ENCODE measurements at regions not wholly inside any gene's neighbourhood (a gene's known extent, or its start where the extent isn't known, plus 50 kb on each side); places are given as distances from the start of the nearest gene placed in this dataset.

DNA sequence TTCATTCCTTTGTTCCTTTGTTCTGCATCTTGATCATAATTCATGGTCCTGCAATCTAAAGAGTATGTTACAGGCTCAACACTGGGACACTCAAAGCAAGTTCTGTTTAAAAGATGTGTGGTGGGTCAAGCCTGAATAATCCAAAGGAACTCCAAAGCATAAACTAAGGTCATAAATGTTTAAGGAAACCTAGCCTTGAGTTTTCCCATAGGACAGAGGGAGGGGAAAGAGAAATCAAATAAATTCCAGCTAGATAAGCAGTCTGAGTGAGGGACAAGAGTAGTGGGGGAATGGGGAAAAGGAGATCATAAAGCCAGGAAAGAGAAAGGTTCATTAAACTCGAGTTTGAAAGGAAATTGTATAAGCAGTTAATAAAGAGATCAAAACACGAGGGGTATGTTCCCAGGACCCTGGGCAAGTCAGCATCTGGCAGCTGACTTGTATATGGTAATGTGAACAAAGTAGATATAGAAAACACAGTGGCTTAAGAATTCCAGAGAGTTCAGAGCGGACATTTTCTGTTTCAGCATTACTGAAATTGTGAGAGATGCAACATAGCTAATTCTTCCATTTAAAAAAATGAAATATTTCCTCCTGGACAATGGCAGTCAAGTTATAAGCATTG is 125.8 kb upstream of the EDNRA start:
- DNase-seq: no peak
- no peak overlapping the region for H3K4me3 ChIP-seq (ENCODE audit: low read depth, low read length)
- TF ChIP-seq, protein P1, sequence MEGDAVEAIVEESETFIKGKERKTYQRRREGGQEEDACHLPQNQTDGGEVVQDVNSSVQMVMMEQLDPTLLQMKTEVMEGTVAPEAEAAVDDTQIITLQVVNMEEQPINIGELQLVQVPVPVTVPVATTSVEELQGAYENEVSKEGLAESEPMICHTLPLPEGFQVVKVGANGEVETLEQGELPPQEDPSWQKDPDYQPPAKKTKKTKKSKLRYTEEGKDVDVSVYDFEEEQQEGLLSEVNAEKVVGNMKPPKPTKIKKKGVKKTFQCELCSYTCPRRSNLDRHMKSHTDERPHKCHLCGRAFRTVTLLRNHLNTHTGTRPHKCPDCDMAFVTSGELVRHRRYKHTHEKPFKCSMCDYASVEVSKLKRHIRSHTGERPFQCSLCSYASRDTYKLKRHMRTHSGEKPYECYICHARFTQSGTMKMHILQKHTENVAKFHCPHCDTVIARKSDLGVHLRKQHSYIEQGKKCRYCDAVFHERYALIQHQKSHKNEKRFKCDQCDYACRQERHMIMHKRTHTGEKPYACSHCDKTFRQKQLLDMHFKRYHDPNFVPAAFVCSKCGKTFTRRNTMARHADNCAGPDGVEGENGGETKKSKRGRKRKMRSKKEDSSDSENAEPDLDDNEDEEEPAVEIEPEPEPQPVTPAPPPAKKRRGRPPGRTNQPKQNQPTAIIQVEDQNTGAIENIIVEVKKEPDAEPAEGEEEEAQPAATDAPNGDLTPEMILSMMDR (IDR thresholded peaks at IDR 0.05; ENCODE audit: low read depth, low read length): no peak
- H3K36me3 ChIP-seq: no peaks in the 10 kb centered on the region
- H3K27ac ChIP-seq: no peak overlapping the region
- no peaks in the 10 kb centered on the region for H3K27me3 ChIP-seq (ENCODE audit: insufficient read depth, low read depth, severe bottlenecking)
- no peaks in the 10 kb centered on the region for H3K9me3 ChIP-seq (ENCODE audit: severe bottlenecking)

DNA sequence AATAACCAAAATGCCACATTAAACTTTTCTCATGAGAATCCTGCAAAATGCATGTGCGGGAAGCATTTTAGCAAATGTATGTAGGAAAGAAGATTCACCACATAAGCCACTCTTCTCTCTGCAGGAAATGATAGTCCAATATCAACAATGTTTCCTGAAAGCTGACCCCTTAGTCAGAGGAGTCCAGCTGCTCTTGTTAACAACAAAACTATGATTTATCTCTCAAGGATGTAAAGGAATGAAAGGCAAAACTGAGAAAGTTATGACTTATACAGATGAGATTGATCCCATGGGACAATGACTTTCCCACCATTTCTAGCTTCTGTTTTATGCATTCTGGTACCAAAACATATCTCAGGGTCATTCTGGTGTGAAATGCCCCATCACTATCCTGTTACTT is 125.0 kb upstream of the EDNRA start:
- DNase-seq: no peak
- Histone ChIP-seq H3K27me3 (ENCODE audit: insufficient read depth, low read depth, severe bottlenecking) (no peaks in the 10 kb centered on the region), H3K4me3 (ENCODE audit: low read depth, low read length) (no peak overlapping the region), H3K36me3 (no peaks in the 10 kb centered on the region), H3K9me3 (ENCODE audit: severe bottlenecking) (no peaks in the 10 kb centered on the region), H3K27ac (no peak overlapping the region)
- TF ChIP-seq, protein P1 (IDR thresholded peaks at IDR 0.05; ENCODE audit: low read depth, low read length): no peak

DNA sequence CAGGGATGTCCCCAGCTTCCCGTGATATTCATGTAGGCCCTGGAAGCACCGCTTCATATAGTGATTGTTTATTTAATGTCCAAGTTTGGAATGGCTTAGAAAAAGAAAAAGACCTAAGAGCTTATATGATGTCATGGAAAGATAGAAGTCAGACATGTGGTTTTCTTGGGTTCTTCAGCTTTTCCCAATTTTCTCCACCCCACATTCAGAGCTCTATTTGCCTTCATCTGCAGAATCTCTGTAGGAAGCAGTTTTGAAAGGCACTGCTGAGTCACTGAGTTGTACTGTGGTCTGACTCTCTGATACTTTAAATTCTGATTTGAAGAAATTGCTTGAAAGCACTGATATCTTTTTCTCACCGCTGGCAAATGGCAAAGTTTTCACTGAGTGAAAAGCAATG is 120.6 kb upstream of the EDNRA start:
- DNase-seq: no peak
- Histone ChIP-seq H3K27me3 (ENCODE audit: insufficient read depth, low read depth, severe bottlenecking) (no peaks in the 10 kb centered on the region), H3K9me3 (ENCODE audit: severe bottlenecking) (no peaks in the 10 kb centered on the region), H3K36me3 (no peaks in the 10 kb centered on the region), H3K27ac (no peak overlapping the region), H3K4me3 (ENCODE audit: low read depth, low read length) (no peak overlapping the region)
- TF ChIP-seq, protein P1 (IDR thresholded peaks at IDR 0.05; ENCODE audit: low read depth, low read length): no peak

DNA sequence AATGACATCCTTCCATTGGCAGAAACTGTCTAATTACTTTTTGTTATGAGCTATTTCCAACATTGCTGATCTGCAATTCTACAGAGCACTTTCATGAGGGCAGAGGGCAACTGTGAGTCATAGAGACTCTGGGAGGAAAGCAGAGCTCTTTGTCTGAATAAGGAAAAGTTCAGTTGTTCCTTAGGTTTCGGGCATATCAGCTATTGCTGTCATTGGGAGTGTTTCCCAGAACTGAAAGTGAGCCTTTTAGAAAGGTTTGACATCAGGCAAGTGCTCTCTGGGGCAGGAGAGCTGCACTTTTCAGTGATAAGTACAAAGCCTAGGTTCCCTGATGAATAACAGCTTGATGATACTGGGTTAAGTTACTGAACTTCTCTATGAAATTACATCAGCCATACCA is 119.2 kb upstream of the EDNRA start:
- no peak for DNase-seq
- no peaks in the 10 kb centered on the region for H3K27me3 ChIP-seq (ENCODE audit: insufficient read depth, low read depth, severe bottlenecking)
- H3K9me3 ChIP-seq (ENCODE audit: severe bottlenecking): no peaks in the 10 kb centered on the region
- H3K4me3 ChIP-seq (ENCODE audit: low read depth, low read length): no peak overlapping the region
- TF ChIP-seq, protein P1 (IDR thresholded peaks at IDR 0.05; ENCODE audit: low read depth, low read length): no peak
- no peaks in the 10 kb centered on the region for H3K36me3 ChIP-seq
- no peak overlapping the region for H3K27ac ChIP-seq

DNA sequence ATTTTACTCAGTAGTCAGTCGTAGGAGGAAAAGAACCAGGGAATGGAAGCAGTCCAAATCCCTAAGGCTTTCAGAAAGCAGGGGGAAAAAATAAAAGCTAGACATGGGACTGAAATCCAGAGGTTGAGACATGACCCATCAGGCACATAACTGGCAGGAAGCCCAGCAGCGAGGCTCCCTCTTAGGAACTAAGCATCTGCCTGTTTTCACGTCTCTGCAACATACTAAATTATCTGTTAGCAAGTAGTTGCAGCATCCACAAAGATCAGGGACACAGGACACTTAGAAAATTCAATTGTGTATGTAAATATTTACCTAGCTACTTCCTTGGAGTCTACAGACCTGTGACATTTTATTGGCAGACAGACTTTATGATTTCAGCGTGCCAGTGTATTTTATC is 118.0 kb upstream of the EDNRA start:
- Histone ChIP-seq H3K36me3 (no peaks in the 10 kb centered on the region), H3K9me3 (ENCODE audit: severe bottlenecking) (no peaks in the 10 kb centered on the region), H3K27ac (no peak overlapping the region), H3K27me3 (ENCODE audit: insufficient read depth, low read depth, severe bottlenecking) (no peaks in the 10 kb centered on the region), H3K4me3 (ENCODE audit: low read depth, low read length) (no peak overlapping the region)
- DNase-seq: no peak
- TF ChIP-seq, protein P1 (IDR thresholded peaks at IDR 0.05; ENCODE audit: low read depth, low read length): no peak

DNA sequence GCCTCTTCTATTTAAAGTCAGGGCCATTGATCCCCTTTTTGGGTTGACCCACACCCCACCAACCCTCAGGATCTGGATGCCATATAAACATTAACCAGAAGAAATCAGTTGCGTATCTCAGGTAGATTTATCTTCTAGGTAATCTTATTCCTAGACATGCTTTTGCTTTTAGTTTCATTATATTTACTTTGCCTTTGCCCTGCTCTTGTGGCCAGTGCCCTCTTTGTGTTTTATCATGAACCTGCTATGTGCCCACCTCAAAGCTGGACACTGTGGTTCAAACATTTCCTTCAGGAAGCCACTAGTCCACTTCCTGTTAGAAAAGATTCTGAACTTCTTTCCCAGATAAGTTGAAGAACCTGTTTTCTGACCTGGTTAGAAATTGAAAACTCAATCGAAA is 117.4 kb upstream of the EDNRA start:
- TF ChIP-seq, protein P1 (IDR thresholded peaks at IDR 0.05; ENCODE audit: low read depth, low read length): no peak
- no peaks in the 10 kb centered on the region for H3K36me3 ChIP-seq
- H3K4me3 ChIP-seq (ENCODE audit: low read depth, low read length): no peak overlapping the region
- no peak overlapping the region for H3K27ac ChIP-seq
- no peak for DNase-seq
- H3K9me3 ChIP-seq (ENCODE audit: severe bottlenecking): no peaks in the 10 kb centered on the region
- H3K27me3 ChIP-seq (ENCODE audit: insufficient read depth, low read depth, severe bottlenecking): no peaks in the 10 kb centered on the region
